Kidney glomerular epithelial cell (primary cell): ENCODE measurements at regions not wholly inside any gene's neighbourhood (a gene's known extent, or its start where the extent isn't known, plus 50 kb on each side); places are given as distances from the start of the nearest gene placed in this dataset.
"Not testable (repeated sequence)": the region's sequence is repeated elsewhere in the genome, so short reads cannot be mapped to it uniquely, and the experiment has no call there.

ENCODE experiments used
- DNase-seq: peaks from one replicate; lab custom pipeline; 2025; lab: John Stamatoyannopoulos, UW

GRCh38 chr9:87410047-87411005, 87.3 kb upstream of the DAPK1 start:
- peak; percentile 29 for DNase-seq

GRCh38 chr9:87420884-87421283, 76.8 kb upstream of the DAPK1 start:
- DNase-seq, result no peak

GRCh38 chr9:87421734-87422133, 75.9 kb upstream of the DAPK1 start:
- DNase-seq, result no peak

GRCh38 chr9:87422999-87423398, 74.7 kb upstream of the DAPK1 start:
- DNase-seq, result no peak

- DNase-seq, result not testable (repeated sequence)
These were observed 73.8 kb upstream of the DAPK1 start for GRCh38 chr9:87423885-87424284.

- no peak for DNase-seq
These were observed 72.5 kb upstream of the DAPK1 start for GRCh38 chr9:87425202-87425601.

GRCh38 chr9:87427851-87428506, 69.7 kb upstream of the DAPK1 start:
- no peak for DNase-seq

- DNase-seq, result no peak
These were observed 69.0 kb upstream of the DAPK1 start for GRCh38 chr9:87428659-87429058.

GRCh38 chr9:87431837-87432236, 65.8 kb upstream of the DAPK1 start:
- DNase-seq, result no peak

- no peak for DNase-seq
These were observed 63.8 kb upstream of the DAPK1 start for GRCh38 chr9:87433853-87434252.

- DNase-seq, result no peak
These were observed 63.3 kb upstream of the DAPK1 start for GRCh38 chr9:87434366-87434765.

- DNase-seq, result no peak
These were observed 62.3 kb upstream of the DAPK1 start for GRCh38 chr9:87435189-87435880.

GRCh38 chr9:87436716-87437115, 61.0 kb upstream of the DAPK1 start:
- no peak for DNase-seq

GRCh38 chr9:87437966-87438365, 59.7 kb upstream of the DAPK1 start:
- no peak for DNase-seq

GRCh38 chr9:87441251-87441650, 56.4 kb upstream of the DAPK1 start:
- DNase-seq, result peak; percentile 12

- DNase-seq, result no peak
These were observed 55.2 kb upstream of the DAPK1 start for GRCh38 chr9:87442451-87442850.

GRCh38 chr9:87443006-87443405, 54.7 kb upstream of the DAPK1 start:
- no peak for DNase-seq

GRCh38 chr9:87443461-87443860, 54.2 kb upstream of the DAPK1 start:
- no peak for DNase-seq

GRCh38 chr9:87445646-87446045, 52.0 kb upstream of the DAPK1 start:
- peak; percentile 7 for DNase-seq

- no peak for DNase-seq
These were observed 51.1 kb upstream of the DAPK1 start for GRCh38 chr9:87446527-87446926.

GRCh38 chr9:87447547-87448432, 49.9 kb upstream of the DAPK1 start:
- no peak for DNase-seq
